ENCODE measurements at regions not wholly inside any gene's neighbourhood (a gene's known extent, or its start where the extent isn't known, plus 50 kb on each side); places are given as distances from the start of the nearest gene placed in this dataset.

- no peak for ATAC-seq
- DNase-seq, result no peak
- no peak overlapping the region for H3K4me3 ChIP-seq
- H3K27ac ChIP-seq, result no peak overlapping the region
- no peaks in the 10 kb centered on the region for H3K4me1 ChIP-seq
- no peak for FAIRE-seq
- TF ChIP-seq CTCF (IDR thresholded peaks at IDR 0.05), result no peak
- no peaks in the 10 kb centered on the region for H3K9me3 ChIP-seq
- H3K27me3 ChIP-seq, result no peaks in the 10 kb centered on the region
- H3K36me3 ChIP-seq, result no peaks in the 10 kb centered on the region
- intact Hi-C loops (cut with DNase I), result no loop called here
- 56 to 62% methylated on average over 1 of the region's 1 CpG for WGBS, 2 donors
Measured at GRCh38 chr3:74039105-74039504, 414.4 kb upstream of the PDZRN3 start.

GRCh38 chr3:74036568-74036967 lies 411.8 kb upstream of the PDZRN3 start:
- H3K4me1 ChIP-seq, result no peaks in the 10 kb centered on the region
- DNase-seq (no peak), FAIRE-seq (no peak), ATAC-seq (no peak)
- H3K9me3 ChIP-seq, result no peaks in the 10 kb centered on the region
- TF ChIP-seq CTCF (IDR thresholded peaks at IDR 0.05), result no peak
- intact Hi-C loops (cut with DNase I), result no loop called here
- no peak overlapping the region for H3K27ac ChIP-seq
- no peaks in the 10 kb centered on the region for H3K27me3 ChIP-seq
- H3K36me3 ChIP-seq, result no peaks in the 10 kb centered on the region
- WGBS, 2 donors, result 0% methylated on average over 1 of the region's 1 CpG
- no peak overlapping the region for H3K4me3 ChIP-seq

- H3K4me1 ChIP-seq, result no peaks in the 10 kb centered on the region
- TF ChIP-seq CTCF (IDR thresholded peaks at IDR 0.05), result no peak
- no peaks in the 10 kb centered on the region for H3K9me3 ChIP-seq
- no peaks in the 10 kb centered on the region for H3K36me3 ChIP-seq
- ATAC-seq, result no peak
- no peak for FAIRE-seq
- no peak overlapping the region for H3K27ac ChIP-seq
- intact Hi-C loops (cut with DNase I), result no loop called here
- no peaks in the 10 kb centered on the region for H3K27me3 ChIP-seq
- no peak overlapping the region for H3K4me3 ChIP-seq
- DNase-seq, result no peak
- WGBS, 2 donors, result 81 to 91% methylated on average over 3 of the region's 3 CpGs
Measured at GRCh38 chr3:74036102-74036501, 411.4 kb upstream of the PDZRN3 start.

GRCh38 chr3:74033806-74034205 lies 409.1 kb upstream of the PDZRN3 start:
- Histone ChIP-seq H3K4me3 (no peak overlapping the region), H3K9me3 (no peaks in the 10 kb centered on the region), H3K27me3 (no peaks in the 10 kb centered on the region), H3K4me1 (no peaks in the 10 kb centered on the region), H3K36me3 (no peaks in the 10 kb centered on the region), H3K27ac (no peak overlapping the region)
- ATAC-seq (no peak), DNase-seq (no peak), FAIRE-seq (no peak)
- intact Hi-C loops (cut with DNase I), result no loop called here
- WGBS, 2 donors, result 56 to 67% methylated on average over 2 of the region's 2 CpGs
- TF ChIP-seq CTCF (IDR thresholded peaks at IDR 0.05), result no peak

- FAIRE-seq (no peak), DNase-seq (no peak), ATAC-seq (no peak)
- no peaks in the 10 kb centered on the region for H3K27me3 ChIP-seq
- no peaks in the 10 kb centered on the region for H3K36me3 ChIP-seq
- no peak for TF ChIP-seq CTCF (IDR thresholded peaks at IDR 0.05)
- no peaks in the 10 kb centered on the region for H3K4me1 ChIP-seq
- intact Hi-C loops (cut with DNase I), result no loop called here
- H3K27ac ChIP-seq, result no peak overlapping the region
- H3K9me3 ChIP-seq, result no peaks in the 10 kb centered on the region
- WGBS, 2 donors, result 29 to 30% methylated on average over 2 of the region's 2 CpGs
- no peak overlapping the region for H3K4me3 ChIP-seq
Measured at GRCh38 chr3:74033381-74033780, 408.6 kb upstream of the PDZRN3 start.

Data from pancreas (tissue), 10 donors.